ENCODE measurements at regions not wholly inside any gene's neighbourhood (a gene's known extent, or its start where the extent isn't known, plus 50 kb on each side); places are given as distances from the start of the nearest gene placed in this dataset.

DNA sequence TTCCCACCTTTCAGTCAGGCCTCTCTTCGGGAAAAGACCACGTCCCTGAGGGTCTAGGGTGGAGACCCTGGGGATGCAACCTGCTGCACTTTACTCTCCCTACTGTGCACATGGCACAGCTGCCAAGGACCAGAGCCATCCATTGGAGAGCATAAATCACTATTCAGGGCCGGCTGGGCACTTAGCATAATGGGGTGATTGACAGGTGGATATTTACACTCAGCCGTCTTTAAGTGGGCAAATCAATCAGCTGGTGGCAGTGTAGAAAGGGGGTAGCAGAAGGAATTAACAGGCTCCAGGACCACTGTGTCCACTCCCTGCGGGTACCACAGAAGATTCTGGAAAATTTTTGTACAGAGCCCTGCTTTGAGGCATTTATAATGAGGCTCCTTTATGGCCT, 87.3 kb upstream of the IRX6 start:
- no peaks in the 10 kb centered on the region for H3K36me3 ChIP-seq (replicated peaks; ENCODE audit: insufficient read depth, low read depth)
- H3K27me3 ChIP-seq: peaks cover 20% of the 10 kb centered on the region
- no peaks in the 10 kb centered on the region for H3K9me3 ChIP-seq (ENCODE audit: low read depth)
- no peaks in the 10 kb centered on the region for H3K9me2 ChIP-seq (replicated peaks; ENCODE audit: insufficient read depth)
- no peak for DNase-seq (ENCODE audit: low spot score)
- no peak for TF ChIP-seq EZH2phosphoT487 (IDR thresholded peaks at IDR 0.05; ENCODE audit: low read depth, severe bottlenecking, unreplicated experiment)
- TF ChIP-seq, protein P1, sequence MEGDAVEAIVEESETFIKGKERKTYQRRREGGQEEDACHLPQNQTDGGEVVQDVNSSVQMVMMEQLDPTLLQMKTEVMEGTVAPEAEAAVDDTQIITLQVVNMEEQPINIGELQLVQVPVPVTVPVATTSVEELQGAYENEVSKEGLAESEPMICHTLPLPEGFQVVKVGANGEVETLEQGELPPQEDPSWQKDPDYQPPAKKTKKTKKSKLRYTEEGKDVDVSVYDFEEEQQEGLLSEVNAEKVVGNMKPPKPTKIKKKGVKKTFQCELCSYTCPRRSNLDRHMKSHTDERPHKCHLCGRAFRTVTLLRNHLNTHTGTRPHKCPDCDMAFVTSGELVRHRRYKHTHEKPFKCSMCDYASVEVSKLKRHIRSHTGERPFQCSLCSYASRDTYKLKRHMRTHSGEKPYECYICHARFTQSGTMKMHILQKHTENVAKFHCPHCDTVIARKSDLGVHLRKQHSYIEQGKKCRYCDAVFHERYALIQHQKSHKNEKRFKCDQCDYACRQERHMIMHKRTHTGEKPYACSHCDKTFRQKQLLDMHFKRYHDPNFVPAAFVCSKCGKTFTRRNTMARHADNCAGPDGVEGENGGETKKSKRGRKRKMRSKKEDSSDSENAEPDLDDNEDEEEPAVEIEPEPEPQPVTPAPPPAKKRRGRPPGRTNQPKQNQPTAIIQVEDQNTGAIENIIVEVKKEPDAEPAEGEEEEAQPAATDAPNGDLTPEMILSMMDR (IDR thresholded peaks at IDR 0.05; ENCODE audit: poor library complexity): no peak
- TF ChIP-seq EZH2 (IDR thresholded peaks at IDR 0.05; ENCODE audit: borderline replicate concordance): no peak
- H4K20me1 ChIP-seq (ENCODE audit: insufficient read depth, poor library complexity, severe bottlenecking): no peaks in the 10 kb centered on the region
- 78% methylated on average over 5 of the region's 5 CpGs for WGBS (ENCODE audit: low lambda C conversion rate, missing lambda C conversion rate)
- no peak overlapping the region for H3K4me3 ChIP-seq
- no peak overlapping the region for H3K27ac ChIP-seq
- H2AFZ ChIP-seq: no peak overlapping the region
- no peak overlapping the region for H3K4me2 ChIP-seq
- no peaks in the 10 kb centered on the region for H3K79me2 ChIP-seq
- no peaks in the 10 kb centered on the region for H3K4me1 ChIP-seq (ENCODE audit: insufficient read depth)

DNA sequence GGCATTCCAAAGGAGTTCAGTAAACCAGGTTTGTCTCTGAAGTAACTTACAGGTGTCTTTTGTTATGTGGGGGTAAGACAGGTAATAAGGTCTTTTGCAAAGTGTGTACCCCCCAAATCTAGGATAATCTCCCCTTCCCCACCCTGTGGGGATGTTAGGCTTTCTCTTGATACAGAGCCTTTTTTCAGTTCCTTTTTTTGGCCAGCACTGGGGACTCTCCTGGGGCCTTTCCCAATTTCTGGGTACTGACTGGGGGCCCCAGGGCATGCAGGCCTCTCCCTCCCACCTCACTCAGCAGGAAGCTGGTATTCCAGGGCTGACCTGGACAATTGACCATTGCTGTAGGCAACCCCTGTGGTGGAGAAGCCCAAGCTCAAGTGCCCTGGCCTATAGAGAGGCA, 84.3 kb upstream of the IRX6 start:
- H3K27ac ChIP-seq: no peak overlapping the region
- H2AFZ ChIP-seq: no peak overlapping the region
- no peaks in the 10 kb centered on the region for H3K36me3 ChIP-seq (replicated peaks; ENCODE audit: insufficient read depth, low read depth)
- H3K79me2 ChIP-seq: no peaks in the 10 kb centered on the region
- H3K4me3 ChIP-seq: no peak overlapping the region
- H3K4me2 ChIP-seq: no peak overlapping the region
- H3K27me3 ChIP-seq: peaks cover 20% of the 10 kb centered on the region
- H4K20me1 ChIP-seq (ENCODE audit: insufficient read depth, poor library complexity, severe bottlenecking): no peaks in the 10 kb centered on the region
- TF ChIP-seq, protein P1 (IDR thresholded peaks at IDR 0.05; ENCODE audit: poor library complexity): no peak
- TF ChIP-seq EZH2phosphoT487 (IDR thresholded peaks at IDR 0.05; ENCODE audit: low read depth, severe bottlenecking, unreplicated experiment) (no peak), EZH2 (IDR thresholded peaks at IDR 0.05; ENCODE audit: borderline replicate concordance) (no peak)
- H3K9me3 ChIP-seq (ENCODE audit: low read depth): no peaks in the 10 kb centered on the region
- no peaks in the 10 kb centered on the region for H3K4me1 ChIP-seq (ENCODE audit: insufficient read depth)
- H3K9me2 ChIP-seq (replicated peaks; ENCODE audit: insufficient read depth): no peaks in the 10 kb centered on the region
- no peak for DNase-seq (ENCODE audit: low spot score)

DNA sequence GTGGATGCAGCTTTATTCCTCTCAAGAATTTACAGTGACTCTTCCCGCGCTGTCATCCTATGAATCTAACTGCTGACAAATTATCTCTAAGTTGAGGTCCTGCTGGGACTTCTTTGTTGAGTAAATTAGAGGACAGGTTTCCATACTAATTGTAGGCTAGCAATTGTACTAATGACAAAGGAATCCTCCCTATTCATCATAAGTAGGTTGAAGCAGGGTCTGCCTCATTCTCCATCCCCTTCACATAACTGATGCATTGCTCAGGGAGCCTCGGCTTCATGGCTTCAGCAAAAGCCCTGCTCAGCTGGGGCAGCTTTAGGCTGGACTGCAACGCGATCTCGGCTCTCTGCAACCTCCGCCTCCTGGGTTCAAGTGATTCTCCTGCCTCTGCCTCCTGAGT, 83.1 kb upstream of the IRX6 start:
- Histone ChIP-seq H2AFZ (no peak overlapping the region), H3K4me2 (no peak overlapping the region), H4K20me1 (ENCODE audit: insufficient read depth, poor library complexity, severe bottlenecking) (no peaks in the 10 kb centered on the region), H3K4me3 (no peak overlapping the region), H3K4me1 (ENCODE audit: insufficient read depth) (no peaks in the 10 kb centered on the region), H3K9me3 (ENCODE audit: low read depth) (no peaks in the 10 kb centered on the region), H3K79me2 (no peaks in the 10 kb centered on the region), H3K9me2 (replicated peaks; ENCODE audit: insufficient read depth) (no peaks in the 10 kb centered on the region), H3K27ac (no peak overlapping the region), H3K27me3 (peaks cover 20% of the 10 kb centered on the region), H3K36me3 (replicated peaks; ENCODE audit: insufficient read depth, low read depth) (no peaks in the 10 kb centered on the region)
- WGBS (ENCODE audit: low lambda C conversion rate, missing lambda C conversion rate): 68% methylated on average over 7 of the region's 7 CpGs
- DNase-seq (ENCODE audit: low spot score): no peak
- TF ChIP-seq EZH2phosphoT487 (IDR thresholded peaks at IDR 0.05; ENCODE audit: low read depth, severe bottlenecking, unreplicated experiment): no peak
- no peak for TF ChIP-seq EZH2 (IDR thresholded peaks at IDR 0.05; ENCODE audit: borderline replicate concordance)
- TF ChIP-seq, protein P1 (IDR thresholded peaks at IDR 0.05; ENCODE audit: poor library complexity): no peak

DNA sequence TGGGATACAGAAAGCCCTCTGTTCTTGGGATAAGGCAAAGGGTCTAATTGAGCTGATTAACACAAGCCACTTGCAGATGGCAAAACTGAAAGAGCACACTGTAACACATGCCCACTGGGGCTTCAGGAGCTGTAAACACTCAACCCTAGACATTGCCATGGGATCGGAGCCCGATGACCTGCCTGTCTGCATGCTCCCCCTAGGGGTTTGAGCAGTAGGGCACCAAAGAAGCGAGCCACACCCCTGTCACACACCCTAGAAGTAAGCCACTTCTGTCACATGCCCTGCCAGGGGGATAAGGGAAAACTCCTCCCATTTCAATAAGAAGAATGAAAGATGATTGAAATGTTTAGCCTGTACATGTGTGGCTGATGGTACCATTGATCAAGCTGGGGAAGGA, 81.3 kb upstream of the IRX6 start:
- DNase-seq (ENCODE audit: low spot score): no peak
- Histone ChIP-seq H3K9me2 (replicated peaks; ENCODE audit: insufficient read depth) (no peaks in the 10 kb centered on the region), H3K4me3 (no peak overlapping the region), H3K4me1 (ENCODE audit: insufficient read depth) (no peaks in the 10 kb centered on the region), H3K4me2 (no peak overlapping the region), H3K36me3 (replicated peaks; ENCODE audit: insufficient read depth, low read depth) (no peaks in the 10 kb centered on the region), H3K27me3 (peaks cover 17% of the 10 kb centered on the region), H3K9me3 (ENCODE audit: low read depth) (no peaks in the 10 kb centered on the region), H3K79me2 (no peaks in the 10 kb centered on the region), H2AFZ (no peak overlapping the region), H4K20me1 (ENCODE audit: insufficient read depth, poor library complexity, severe bottlenecking) (no peaks in the 10 kb centered on the region), H3K27ac (no peak overlapping the region)
- TF ChIP-seq, protein P1 (IDR thresholded peaks at IDR 0.05; ENCODE audit: poor library complexity): no peak
- TF ChIP-seq EZH2 (IDR thresholded peaks at IDR 0.05; ENCODE audit: borderline replicate concordance): no peak
- no peak for TF ChIP-seq EZH2phosphoT487 (IDR thresholded peaks at IDR 0.05; ENCODE audit: low read depth, severe bottlenecking, unreplicated experiment)
- WGBS (ENCODE audit: low lambda C conversion rate, missing lambda C conversion rate): 66% methylated on average over 3 of the region's 3 CpGs
